Uterus (tissue), 3 donors: ENCODE measurements at regions not wholly inside any gene's neighbourhood (a gene's known extent, or its start where the extent isn't known, plus 50 kb on each side); places are given as distances from the start of the nearest gene placed in this dataset.

Experiments used
- DNase-seq, 2 donors: peaks; one replicate each; pipeline ENCODE4 v3.0.0-alpha.2; 2019 to 2020
- H3K27ac ChIP-seq, 2 donors: fragments of 200-600 bp; sonication (generic); 1 replicate in 1 of 2; 2 replicates in 1 of 2; pipeline ENCODE4 v1.5.1; 2016 to 2018
- H3K27me3 ChIP-seq, 2 donors: fragments of 200-600 bp; sonication (generic); one replicate each; pipeline ENCODE4 v1.5.1; 2018 to 2019; ENCODE audit warnings: control low read depth in 1 of 2
- H3K36me3 ChIP-seq, 2 donors: fragments of 200-600 bp; sonication (generic); one replicate each; pipeline ENCODE4 v1.5.1; 2019; ENCODE audit warnings: control low read depth in 1 of 2
- H3K4me1 ChIP-seq, 2 donors: fragments of 200-600 bp; sonication (generic); one replicate each; pipeline ENCODE4 v1.5.1; 2018 to 2019; ENCODE audit warnings: control low read depth in 1 of 2
- H3K4me3 ChIP-seq, 2 donors: fragments of 200-600 bp; sonication (generic); 1 replicate in 1 of 2; 2 replicates in 1 of 2; pipeline ENCODE4 v1.5.1; 2018 to 2019; ENCODE audit warnings: mild to moderate bottlenecking in 1 of 2
- H3K9me3 ChIP-seq, 2 donors: fragments of 200-600 bp; sonication (generic); one replicate each; pipeline ENCODE4 v1.5.1; 2019; ENCODE audit warnings: control low read depth in 1 of 2
- POLR2A ChIP-seq, 2 donors: fragments of 450-650 bp; IDR thresholded peaks; one replicate each; pipeline ENCODE4 v1.6.1; 2016; ENCODE audit warnings: antibody characterized with exemption in 2 of 2, mild to moderate bottlenecking in 1 of 2, moderate library complexity in 1 of 2
- intact Hi-C: fragments of 100-400 bp; cut with DNase I; formaldehyde crosslinking; loops from one replicate; pipeline ENCODE4 v1.15.1; 2023; ENCODE audit warnings: low total_unique reads
- TF ChIP-seq, protein P1 (sequence below), 4 experiments: fragments of 200-600 bp in 2 of 4; fragments of 450-650 bp in 2 of 4; sonication (generic) in 2 of 4; IDR thresholded peaks; one replicate each; pipeline ENCODE4 v1.5.1; 2016 to 2019; ENCODE audit warnings: antibody characterized with exemption in 4 of 4, mild to moderate bottlenecking in 2 of 4, moderate library complexity in 1 of 4
- donor health status: DM: yes; HTN: yes; CAD: no.

DNA sequence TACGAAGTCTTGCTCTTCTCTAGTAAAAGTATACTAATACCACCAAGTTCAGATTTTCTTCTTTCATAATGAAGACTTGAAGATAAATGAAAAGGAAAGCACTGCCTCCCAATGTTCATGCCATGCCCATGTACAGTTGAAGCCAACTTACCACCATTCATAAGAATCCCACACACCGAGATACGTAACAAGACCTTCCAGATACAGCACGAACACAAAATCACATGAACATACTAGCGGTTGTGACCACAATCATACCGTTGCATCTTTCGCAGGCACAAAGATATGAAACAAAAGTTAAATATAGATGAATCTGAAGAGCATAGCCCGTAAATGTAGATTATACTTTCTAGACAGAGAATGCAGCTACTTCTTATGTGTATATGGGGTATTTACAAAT, 412.5 kb downstream of the CBLN4 start:
- Histone ChIP-seq H3K27me3 (no peaks in the 10 kb centered on the region), H3K4me3 (no peak overlapping the region), H3K27ac (no peak overlapping the region), H3K4me1 (no peaks in the 10 kb centered on the region), H3K9me3 (no peaks in the 10 kb centered on the region), H3K36me3 (no peaks in the 10 kb centered on the region)
- TF ChIP-seq POLR2A (IDR thresholded peaks at IDR 0.05), result no peak
- TF ChIP-seq, protein P1, sequence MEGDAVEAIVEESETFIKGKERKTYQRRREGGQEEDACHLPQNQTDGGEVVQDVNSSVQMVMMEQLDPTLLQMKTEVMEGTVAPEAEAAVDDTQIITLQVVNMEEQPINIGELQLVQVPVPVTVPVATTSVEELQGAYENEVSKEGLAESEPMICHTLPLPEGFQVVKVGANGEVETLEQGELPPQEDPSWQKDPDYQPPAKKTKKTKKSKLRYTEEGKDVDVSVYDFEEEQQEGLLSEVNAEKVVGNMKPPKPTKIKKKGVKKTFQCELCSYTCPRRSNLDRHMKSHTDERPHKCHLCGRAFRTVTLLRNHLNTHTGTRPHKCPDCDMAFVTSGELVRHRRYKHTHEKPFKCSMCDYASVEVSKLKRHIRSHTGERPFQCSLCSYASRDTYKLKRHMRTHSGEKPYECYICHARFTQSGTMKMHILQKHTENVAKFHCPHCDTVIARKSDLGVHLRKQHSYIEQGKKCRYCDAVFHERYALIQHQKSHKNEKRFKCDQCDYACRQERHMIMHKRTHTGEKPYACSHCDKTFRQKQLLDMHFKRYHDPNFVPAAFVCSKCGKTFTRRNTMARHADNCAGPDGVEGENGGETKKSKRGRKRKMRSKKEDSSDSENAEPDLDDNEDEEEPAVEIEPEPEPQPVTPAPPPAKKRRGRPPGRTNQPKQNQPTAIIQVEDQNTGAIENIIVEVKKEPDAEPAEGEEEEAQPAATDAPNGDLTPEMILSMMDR (IDR thresholded peaks at IDR 0.05), result no peak
- intact Hi-C loops, result no loop called here
- DNase-seq, result no peak

GRCh38 chr20:55586610-55587009, 418.7 kb downstream of the CBLN4 start:
- intact Hi-C loops, result no loop called here
- H3K27ac ChIP-seq, result no peak overlapping the region
- H3K27me3 ChIP-seq, result no peaks in the 10 kb centered on the region
- no peaks in the 10 kb centered on the region for H3K9me3 ChIP-seq
- H3K4me3 ChIP-seq, result no peak overlapping the region
- H3K4me1 ChIP-seq, result no peaks in the 10 kb centered on the region
- TF ChIP-seq, protein P1 (IDR thresholded peaks at IDR 0.05), result no peak
- TF ChIP-seq POLR2A (IDR thresholded peaks at IDR 0.05), result no peak
- H3K36me3 ChIP-seq, result no peaks in the 10 kb centered on the region
- DNase-seq, result no peak

GRCh38 chr20:55584964-55585363, 420.4 kb downstream of the CBLN4 start:
- Histone ChIP-seq H3K9me3 (no peaks in the 10 kb centered on the region), H3K27ac (no peak overlapping the region), H3K4me1 (no peaks in the 10 kb centered on the region), H3K36me3 (no peaks in the 10 kb centered on the region), H3K4me3 (no peak overlapping the region), H3K27me3 (no peaks in the 10 kb centered on the region)
- DNase-seq, result no peak
- TF ChIP-seq, protein P1 (IDR thresholded peaks at IDR 0.05), result no peak
- TF ChIP-seq POLR2A (IDR thresholded peaks at IDR 0.05), result no peak
- intact Hi-C loops, result no loop called here

GRCh38 chr20:55584307-55584706, 421.0 kb downstream of the CBLN4 start:
- DNase-seq, result no peak
- Histone ChIP-seq H3K27me3 (no peaks in the 10 kb centered on the region), H3K9me3 (no peaks in the 10 kb centered on the region), H3K4me3 (no peak overlapping the region), H3K4me1 (no peaks in the 10 kb centered on the region), H3K27ac (no peak overlapping the region), H3K36me3 (no peaks in the 10 kb centered on the region)
- intact Hi-C loops, result no loop called here
- TF ChIP-seq POLR2A (IDR thresholded peaks at IDR 0.05), result no peak
- TF ChIP-seq, protein P1 (IDR thresholded peaks at IDR 0.05), result no peak

DNA sequence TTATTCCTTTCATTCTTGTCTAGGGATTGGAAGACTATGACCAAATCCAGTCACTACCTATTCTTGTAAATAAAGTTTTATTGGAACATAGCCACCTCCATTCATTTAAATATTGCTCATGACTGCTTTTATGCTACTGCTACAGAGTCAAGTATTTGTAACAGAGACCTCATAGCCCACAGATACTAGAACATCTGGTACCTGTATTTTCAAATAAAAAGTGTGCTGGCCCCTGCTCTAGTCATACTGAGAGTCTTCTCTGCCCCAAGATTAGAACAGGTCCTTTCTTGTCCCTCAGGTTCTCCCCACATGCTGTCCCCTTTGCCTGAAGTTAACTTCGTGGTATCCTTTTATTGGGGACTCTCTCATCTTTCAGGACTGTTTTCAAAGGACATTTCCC, 422.3 kb downstream of the CBLN4 start:
- Histone ChIP-seq H3K36me3 (no peaks in the 10 kb centered on the region), H3K27ac (no peak overlapping the region)
- intact Hi-C loops, result no loop called here

More for the DNA sequence above, 422.3 kb downstream of the CBLN4 start:
- H3K4me1 ChIP-seq, result no peaks in the 10 kb centered on the region
- no peak overlapping the region for H3K4me3 ChIP-seq
- no peak for DNase-seq
- TF ChIP-seq POLR2A (IDR thresholded peaks at IDR 0.05), result no peak
- TF ChIP-seq, protein P1 (IDR thresholded peaks at IDR 0.05), result no peak
- no peaks in the 10 kb centered on the region for H3K9me3 ChIP-seq
- H3K27me3 ChIP-seq, result no peaks in the 10 kb centered on the region
